ENCODE measurements at regions not wholly inside any gene's neighbourhood (a gene's known extent, or its start where the extent isn't known, plus 50 kb on each side); places are given as distances from the start of the nearest gene placed in this dataset.
"Not testable (repeated sequence)": the region's sequence is repeated elsewhere in the genome, so short reads cannot be mapped to it uniquely, and the experiment has no call there.

- ChIA-PET POLR2A (no interaction called here), CTCF (no interaction called here)
- ATAC-seq (no peak; a peak in 1 of 6 replicates), DNase-seq (ENCODE audit: low read depth in 1 of 2, low spot score in 1 of 2) (no peak), FAIRE-seq (no peak)
- H3K4me1 ChIP-seq: no peaks in the 10 kb centered on the region
- WGBS (ENCODE audit: missing lambda C conversion rate): 55% methylated on average over 7 of the region's 13 CpGs
- H3K4me2 ChIP-seq: no peak overlapping the region
- TF ChIP-seq, protein P1, sequence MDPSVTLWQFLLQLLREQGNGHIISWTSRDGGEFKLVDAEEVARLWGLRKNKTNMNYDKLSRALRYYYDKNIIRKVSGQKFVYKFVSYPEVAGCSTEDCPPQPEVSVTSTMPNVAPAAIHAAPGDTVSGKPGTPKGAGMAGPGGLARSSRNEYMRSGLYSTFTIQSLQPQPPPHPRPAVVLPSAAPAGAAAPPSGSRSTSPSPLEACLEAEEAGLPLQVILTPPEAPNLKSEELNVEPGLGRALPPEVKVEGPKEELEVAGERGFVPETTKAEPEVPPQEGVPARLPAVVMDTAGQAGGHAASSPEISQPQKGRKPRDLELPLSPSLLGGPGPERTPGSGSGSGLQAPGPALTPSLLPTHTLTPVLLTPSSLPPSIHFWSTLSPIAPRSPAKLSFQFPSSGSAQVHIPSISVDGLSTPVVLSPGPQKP (IDR thresholded peaks at IDR 0.05; ENCODE audit: low read depth, low read length): no peak
- no peak for TF ChIP-seq RARB (CRISPR knock-in tag; IDR thresholded peaks at IDR 0.05)
- TF ChIP-seq EP300 (IDR thresholded peaks at IDR 0.05): no peak
- no peak for TF ChIP-seq HEYL (CRISPR knock-in tag; IDR thresholded peaks at IDR 0.05)
- TF ChIP-seq ZFP36 (IDR thresholded peaks at IDR 0.05; ENCODE audit: borderline replicate concordance, partially characterized antibody): no peak
- TF ChIP-seq, protein P2, sequence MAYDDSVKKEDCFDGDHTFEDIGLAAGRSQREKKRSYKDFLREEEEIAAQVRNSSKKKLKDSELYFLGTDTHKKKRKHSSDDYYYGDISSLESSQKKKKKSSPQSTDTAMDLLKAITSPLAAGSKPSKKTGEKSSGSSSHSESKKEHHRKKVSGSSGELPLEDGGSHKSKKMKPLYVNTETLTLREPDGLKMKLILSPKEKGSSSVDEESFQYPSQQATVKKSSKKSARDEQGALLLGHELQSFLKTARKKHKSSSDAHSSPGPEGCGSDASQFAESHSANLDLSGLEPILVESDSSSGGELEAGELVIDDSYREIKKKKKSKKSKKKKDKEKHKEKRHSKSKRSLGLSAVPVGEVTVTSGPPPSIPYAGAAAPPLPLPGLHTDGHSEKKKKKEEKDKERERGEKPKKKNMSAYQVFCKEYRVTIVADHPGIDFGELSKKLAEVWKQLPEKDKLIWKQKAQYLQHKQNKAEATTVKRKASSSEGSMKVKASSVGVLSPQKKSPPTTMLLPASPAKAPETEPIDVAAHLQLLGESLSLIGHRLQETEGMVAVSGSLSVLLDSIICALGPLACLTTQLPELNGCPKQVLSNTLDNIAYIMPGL (CRISPR knock-in tag; IDR thresholded peaks at IDR 0.05; ENCODE audit: borderline replicate concordance): no peak
- H3K27ac ChIP-seq: no peak overlapping the region
- H3K9me3 ChIP-seq: peaks cover 8% of the 10 kb centered on the region
- no peak overlapping the region for H3K4me3 ChIP-seq
Measured at GRCh38 chrX:840556-840955, 210.0 kb downstream of the SHOX start.

DNA sequence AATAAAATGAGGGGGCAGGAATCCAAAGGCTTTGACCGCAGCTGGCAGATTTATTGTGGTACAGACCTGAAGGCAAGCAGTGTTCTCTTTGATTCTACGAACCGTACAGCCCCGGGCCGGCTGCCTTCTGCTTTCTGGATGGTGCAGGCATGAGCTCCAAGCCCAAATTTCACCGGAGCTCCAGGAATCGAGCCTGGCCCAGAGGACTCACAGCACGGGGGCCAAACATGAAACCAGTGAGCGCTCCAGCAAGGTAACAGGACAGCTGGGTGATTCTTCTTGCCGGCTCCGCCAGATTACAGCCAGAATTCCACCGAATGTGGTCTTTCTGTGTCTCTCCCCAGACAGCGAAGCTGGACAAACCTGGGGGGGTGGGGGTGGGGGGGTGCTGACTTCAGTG, 208.1 kb downstream of the SHOX start:
- ATAC-seq; FAIRE-seq; CTCF ChIA-PET; H3K9me3 ChIP-seq; H3K27ac ChIP-seq; H3K4me1 ChIP-seq; POLR2A ChIA-PET; H3K4me3 ChIP-seq; DNase-seq (ENCODE audit: low read depth in 1 of 2, low spot score in 1 of 2): not testable (repeated sequence)
- WGBS (ENCODE audit: missing lambda C conversion rate): 16% methylated on average over 9 of the region's 13 CpGs
- H3K4me2 ChIP-seq: peak overlapping the region; percentile 34; the same call in 2 of the 3 replicates

DNA sequence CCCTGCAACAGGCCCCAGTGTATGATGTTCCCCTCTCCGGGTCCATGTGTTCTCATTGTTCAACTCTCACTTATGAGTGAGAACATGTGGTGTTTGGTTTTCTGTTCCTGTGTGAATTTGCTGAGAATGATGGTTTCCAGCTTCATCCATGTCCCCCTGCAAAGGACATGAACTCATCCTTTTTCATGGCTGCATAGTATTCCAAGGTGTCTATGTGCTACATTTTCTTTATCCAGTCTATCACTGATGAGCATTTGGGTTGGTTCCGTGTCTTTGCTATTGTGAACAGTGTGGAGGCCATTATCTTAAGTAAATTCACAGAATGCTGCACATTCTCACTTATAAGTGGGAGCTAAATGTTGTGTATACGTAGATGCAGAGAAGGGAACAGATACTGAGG, 205.3 kb downstream of the SHOX start:
- POLR2A ChIA-PET; H3K4me2 ChIP-seq; CTCF ChIA-PET; H3K27ac ChIP-seq; FAIRE-seq; H3K4me3 ChIP-seq; H3K4me1 ChIP-seq; DNase-seq (ENCODE audit: low read depth in 1 of 2, low spot score in 1 of 2); ATAC-seq: not testable (repeated sequence)
- WGBS (ENCODE audit: missing lambda C conversion rate): 65% methylated on average over 3 of the region's 3 CpGs
- H3K9me3 ChIP-seq: peaks cover 27% of the 10 kb centered on the region

- FAIRE-seq (no peak), DNase-seq (ENCODE audit: low read depth in 1 of 2, low spot score in 1 of 2) (no peak), ATAC-seq (no peak)
- ChIA-PET CTCF (no interaction called here), POLR2A (no interaction called here)
- Histone ChIP-seq H3K4me3 (no peak overlapping the region), H3K4me1 (no peaks in the 10 kb centered on the region), H3K4me2 (no peak overlapping the region), H3K9me3 (peaks cover 18% of the 10 kb centered on the region), H3K27ac (no peak overlapping the region)
- TF ChIP-seq MAZ (IDR thresholded peaks at IDR 0.05; ENCODE audit: borderline replicate concordance, low read depth, low read length) (no peak), HOXB13 (CRISPR knock-in tag; IDR thresholded peaks at IDR 0.05; ENCODE audit: low read depth) (no peak), RCOR1 (IDR thresholded peaks at IDR 0.05; ENCODE audit: low read depth, low read length) (no peak), EP300 (IDR thresholded peaks at IDR 0.05) (no peak), PHF8 (IDR thresholded peaks at IDR 0.05; ENCODE audit: borderline replicate concordance, low read depth) (no peak), RFX5 (IDR thresholded peaks at IDR 0.05) (no peak), HES2 (IDR thresholded peaks at IDR 0.05) (no peak), CHD2 (IDR thresholded peaks at IDR 0.05; ENCODE audit: low read length, partially characterized antibody) (no peak), KDM1A (IDR thresholded peaks at IDR 0.05; ENCODE audit: low read depth) (no peak), FOXS1 (CRISPR knock-in tag; IDR thresholded peaks at IDR 0.05) (no peak), ESRRA (IDR thresholded peaks at IDR 0.05; ENCODE audit: borderline replicate concordance, low read length) (no peak), CHD4 (IDR thresholded peaks at IDR 0.05; ENCODE audit: borderline replicate concordance) (no peak), KDM5A (IDR thresholded peaks at IDR 0.05) (no peak), ATOH8 (CRISPR knock-in tag; IDR thresholded peaks at IDR 0.05; ENCODE audit: low read depth) (no peak), HOXB5 (CRISPR knock-in tag; IDR thresholded peaks at IDR 0.05) (no peak)
- TF ChIP-seq, protein P3, sequence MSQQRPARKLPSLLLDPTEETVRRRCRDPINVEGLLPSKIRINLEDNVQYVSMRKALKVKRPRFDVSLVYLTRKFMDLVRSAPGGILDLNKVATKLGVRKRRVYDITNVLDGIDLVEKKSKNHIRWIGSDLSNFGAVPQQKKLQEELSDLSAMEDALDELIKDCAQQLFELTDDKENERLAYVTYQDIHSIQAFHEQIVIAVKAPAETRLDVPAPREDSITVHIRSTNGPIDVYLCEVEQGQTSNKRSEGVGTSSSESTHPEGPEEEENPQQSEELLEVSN (IDR thresholded peaks at IDR 0.05; ENCODE audit: borderline replicate concordance, low read depth): no peak
- 44% methylated on average over 6 of the region's 6 CpGs for WGBS (ENCODE audit: missing lambda C conversion rate)
Measured at GRCh38 chrX:830532-830931, 199.9 kb downstream of the SHOX start.
